Endothelial cell (in vitro differentiated cells): ENCODE measurements at regions not wholly inside any gene's neighbourhood (a gene's known extent, or its start where the extent isn't known, plus 50 kb on each side); places are given as distances from the start of the nearest gene placed in this dataset.

Experiments used
- DNase-seq: peaks from one replicate; pipeline ENCODE4 v3.0.0; 2021; ENCODE audit warnings: low spot score
- H3K27ac Mint-ChIP-seq: one replicate; pipeline ENCODE4 v1.8.0; 2021; ENCODE audit warnings: mixed read lengths, inconsistent platforms; ENCODE audit not compliant: unreplicated experiment
- H3K27me3 Mint-ChIP-seq: one replicate; pipeline ENCODE4 v1.8.0; 2021; ENCODE audit warnings: mild to moderate bottlenecking, moderate library complexity, mixed read lengths, inconsistent platforms; ENCODE audit not compliant: unreplicated experiment
- H3K36me3 Mint-ChIP-seq: one replicate; pipeline ENCODE4 v1.8.0; 2021; ENCODE audit warnings: mild to moderate bottlenecking, low read depth, mixed read lengths, inconsistent platforms; ENCODE audit not compliant: unreplicated experiment
- H3K4me1 Mint-ChIP-seq: one replicate; pipeline ENCODE4 v1.8.0; 2021; ENCODE audit warnings: mild to moderate bottlenecking, mixed read lengths, inconsistent platforms; ENCODE audit not compliant: unreplicated experiment
- H3K4me3 Mint-ChIP-seq: one replicate; pipeline ENCODE4 v1.8.0; 2021; ENCODE audit warnings: mild to moderate bottlenecking, mixed read lengths, inconsistent platforms; ENCODE audit not compliant: unreplicated experiment
- H3K9me3 Mint-ChIP-seq: one replicate; pipeline ENCODE4 v1.8.0; 2021; ENCODE audit warnings: mixed read lengths, inconsistent platforms; ENCODE audit not compliant: unreplicated experiment
- TF ChIP-seq, protein P1 (sequence below): fragments of 200-600 bp; sonication (generic); IDR thresholded peaks from one replicate; pipeline ENCODE4 v1.5.0; 2021; ENCODE audit warnings: antibody characterized with exemption; ENCODE audit not compliant: unreplicated experiment

- peaks cover 1% of the 10 kb centered on the region for H3K27me3 Mint-ChIP-seq
- no peak overlapping the region for H3K4me3 Mint-ChIP-seq
- no peak overlapping the region for H3K27ac Mint-ChIP-seq
- no peaks in the 10 kb centered on the region for H3K4me1 Mint-ChIP-seq
- no peaks in the 10 kb centered on the region for H3K9me3 Mint-ChIP-seq
- TF ChIP-seq, protein P1, sequence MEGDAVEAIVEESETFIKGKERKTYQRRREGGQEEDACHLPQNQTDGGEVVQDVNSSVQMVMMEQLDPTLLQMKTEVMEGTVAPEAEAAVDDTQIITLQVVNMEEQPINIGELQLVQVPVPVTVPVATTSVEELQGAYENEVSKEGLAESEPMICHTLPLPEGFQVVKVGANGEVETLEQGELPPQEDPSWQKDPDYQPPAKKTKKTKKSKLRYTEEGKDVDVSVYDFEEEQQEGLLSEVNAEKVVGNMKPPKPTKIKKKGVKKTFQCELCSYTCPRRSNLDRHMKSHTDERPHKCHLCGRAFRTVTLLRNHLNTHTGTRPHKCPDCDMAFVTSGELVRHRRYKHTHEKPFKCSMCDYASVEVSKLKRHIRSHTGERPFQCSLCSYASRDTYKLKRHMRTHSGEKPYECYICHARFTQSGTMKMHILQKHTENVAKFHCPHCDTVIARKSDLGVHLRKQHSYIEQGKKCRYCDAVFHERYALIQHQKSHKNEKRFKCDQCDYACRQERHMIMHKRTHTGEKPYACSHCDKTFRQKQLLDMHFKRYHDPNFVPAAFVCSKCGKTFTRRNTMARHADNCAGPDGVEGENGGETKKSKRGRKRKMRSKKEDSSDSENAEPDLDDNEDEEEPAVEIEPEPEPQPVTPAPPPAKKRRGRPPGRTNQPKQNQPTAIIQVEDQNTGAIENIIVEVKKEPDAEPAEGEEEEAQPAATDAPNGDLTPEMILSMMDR = no peak
- DNase-seq = no peak
- no peaks in the 10 kb centered on the region for H3K36me3 Mint-ChIP-seq
Observed at GRCh38 chr2:145609951-145610350, 1090.0 kb upstream of the ZEB2 start.

DNA sequence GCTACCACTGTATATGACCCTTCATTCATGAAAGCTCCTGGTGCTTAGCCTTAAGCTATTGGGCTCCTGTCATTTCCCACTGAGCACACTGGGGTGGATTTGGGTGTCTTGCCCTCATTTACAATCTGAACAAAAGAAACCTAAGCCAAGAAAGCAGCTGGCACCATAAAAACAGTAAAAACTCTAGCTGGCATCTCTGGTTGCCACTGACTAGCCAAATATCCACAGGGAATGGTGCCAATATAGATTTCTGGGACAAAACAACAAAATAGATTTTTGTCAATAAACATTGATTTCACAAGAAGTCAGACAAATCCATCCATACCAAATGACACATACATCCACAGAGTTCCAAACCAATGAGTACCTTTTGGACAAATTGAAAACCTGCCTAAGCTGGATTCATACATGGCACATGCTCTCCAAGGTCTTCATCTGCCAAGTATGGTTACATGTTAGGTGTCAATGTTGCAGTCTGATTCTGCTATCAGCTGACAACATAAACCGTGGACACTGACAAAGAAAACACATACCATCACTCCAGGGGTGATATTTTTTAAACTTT, 1081.5 kb upstream of the ZEB2 start:
- no peaks in the 10 kb centered on the region for H3K27me3 Mint-ChIP-seq
- no peaks in the 10 kb centered on the region for H3K4me1 Mint-ChIP-seq
- no peak for DNase-seq
- no peak overlapping the region for H3K27ac Mint-ChIP-seq
- H3K4me3 Mint-ChIP-seq = no peak overlapping the region
- TF ChIP-seq, protein P1 = no peak
- no peaks in the 10 kb centered on the region for H3K36me3 Mint-ChIP-seq
- no peaks in the 10 kb centered on the region for H3K9me3 Mint-ChIP-seq

GRCh38 chr2:145600811-145601210, 1080.9 kb upstream of the ZEB2 start:
- H3K27me3 Mint-ChIP-seq = no peaks in the 10 kb centered on the region
- H3K4me3 Mint-ChIP-seq = no peak overlapping the region
- no peak overlapping the region for H3K27ac Mint-ChIP-seq
- H3K36me3 Mint-ChIP-seq = no peaks in the 10 kb centered on the region
- TF ChIP-seq, protein P1 = no peak
- no peak for DNase-seq
- H3K4me1 Mint-ChIP-seq = no peaks in the 10 kb centered on the region
- no peaks in the 10 kb centered on the region for H3K9me3 Mint-ChIP-seq

DNA sequence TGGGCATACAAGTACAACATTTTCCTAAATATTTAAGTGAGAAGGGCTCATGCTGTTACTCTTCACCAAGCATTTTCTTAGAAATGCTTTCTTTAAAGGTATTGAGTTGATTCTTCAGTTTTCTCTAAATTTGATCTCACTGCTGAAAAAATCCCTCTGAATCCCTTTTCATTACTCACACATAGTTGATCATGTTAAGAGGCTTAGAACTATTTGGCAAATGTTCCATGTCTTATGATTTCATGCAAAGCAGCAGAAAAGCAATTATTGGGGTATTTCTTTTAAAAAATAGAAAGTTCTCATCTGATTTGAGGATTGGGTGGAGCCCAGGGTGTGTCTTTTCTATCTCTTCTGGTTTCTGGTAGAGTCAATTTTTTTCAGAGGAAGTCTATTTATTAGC, 1079.8 kb upstream of the ZEB2 start:
- Mint-ChIP-seq H3K4me3 (no peak overlapping the region), H3K36me3 (no peaks in the 10 kb centered on the region), H3K27me3 (no peaks in the 10 kb centered on the region), H3K9me3 (no peaks in the 10 kb centered on the region), H3K27ac (no peak overlapping the region), H3K4me1 (no peaks in the 10 kb centered on the region)
- DNase-seq = no peak
- TF ChIP-seq, protein P1 = no peak

DNA sequence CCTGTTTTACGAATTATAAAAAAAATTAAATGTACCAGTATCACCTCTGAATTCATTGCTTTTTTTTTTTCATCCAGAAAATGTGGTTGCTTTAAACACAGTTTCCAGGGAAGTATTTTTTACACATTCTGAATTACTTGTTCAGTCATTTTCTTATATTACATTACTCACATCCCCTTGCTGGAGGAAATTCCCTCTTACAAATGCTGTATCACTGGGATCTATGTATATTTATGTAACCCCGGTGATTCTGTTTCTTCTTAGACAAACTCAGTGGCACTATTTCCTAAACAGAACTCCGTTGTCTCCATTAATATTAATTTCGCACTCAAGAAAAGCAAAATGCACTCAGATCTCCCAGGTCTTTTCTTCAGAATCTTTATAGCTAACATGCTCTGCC, 1078.5 kb upstream of the ZEB2 start:
- no peaks in the 10 kb centered on the region for H3K27me3 Mint-ChIP-seq
- H3K4me3 Mint-ChIP-seq = no peak overlapping the region
- H3K27ac Mint-ChIP-seq = no peak overlapping the region
- TF ChIP-seq, protein P1 = no peak
- no peak for DNase-seq
- H3K4me1 Mint-ChIP-seq = no peaks in the 10 kb centered on the region
- no peaks in the 10 kb centered on the region for H3K36me3 Mint-ChIP-seq
- H3K9me3 Mint-ChIP-seq = no peaks in the 10 kb centered on the region
